ENCODE measurements at regions not wholly inside any gene's neighbourhood (a gene's known extent, or its start where the extent isn't known, plus 50 kb on each side); places are given as distances from the start of the nearest gene placed in this dataset.

DNA sequence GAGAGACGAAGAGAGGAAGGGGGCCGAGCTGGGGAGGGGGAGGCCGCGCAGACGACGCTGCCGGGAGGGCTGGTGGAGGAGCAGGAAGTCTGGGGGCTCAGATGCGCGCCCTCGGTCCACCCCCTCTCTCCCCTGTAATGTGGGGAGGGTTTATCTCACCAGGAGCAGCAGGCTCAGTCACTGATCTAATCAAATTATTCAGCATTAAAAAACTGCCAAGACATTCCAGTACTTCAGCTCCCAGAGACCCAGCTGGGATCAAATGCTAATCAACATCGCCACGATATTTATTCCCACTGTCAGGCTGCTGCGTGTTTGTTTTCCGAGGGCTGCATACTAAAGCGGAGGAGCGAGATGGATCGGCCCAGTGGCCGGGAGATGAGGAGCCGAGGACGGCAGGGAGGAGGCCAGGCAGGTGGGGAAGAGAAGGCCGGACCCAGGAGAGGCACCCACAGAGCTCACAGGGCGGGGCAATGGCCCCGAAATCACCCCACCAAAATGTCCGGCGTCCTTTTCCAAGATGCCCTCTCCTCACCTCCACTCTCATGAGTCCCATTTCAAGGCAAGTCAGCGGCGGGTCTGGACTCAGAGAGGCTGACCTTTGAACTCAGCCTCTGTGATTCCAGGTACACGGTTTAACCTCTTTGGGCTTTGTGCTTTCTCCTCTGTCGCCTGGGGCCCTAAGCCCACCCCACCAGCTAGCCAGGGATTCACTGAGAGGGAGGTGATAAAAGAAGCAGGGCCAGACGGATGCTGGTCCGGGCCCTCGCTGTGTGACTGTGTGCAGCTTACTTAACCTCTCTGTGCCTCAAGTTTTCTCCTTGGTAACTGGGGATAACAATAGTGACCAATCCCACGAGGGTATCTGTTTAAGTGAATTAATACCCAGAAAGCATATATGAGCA, 502.1 kb downstream of the MN1 start:
- TF ChIP-seq, protein P1, sequence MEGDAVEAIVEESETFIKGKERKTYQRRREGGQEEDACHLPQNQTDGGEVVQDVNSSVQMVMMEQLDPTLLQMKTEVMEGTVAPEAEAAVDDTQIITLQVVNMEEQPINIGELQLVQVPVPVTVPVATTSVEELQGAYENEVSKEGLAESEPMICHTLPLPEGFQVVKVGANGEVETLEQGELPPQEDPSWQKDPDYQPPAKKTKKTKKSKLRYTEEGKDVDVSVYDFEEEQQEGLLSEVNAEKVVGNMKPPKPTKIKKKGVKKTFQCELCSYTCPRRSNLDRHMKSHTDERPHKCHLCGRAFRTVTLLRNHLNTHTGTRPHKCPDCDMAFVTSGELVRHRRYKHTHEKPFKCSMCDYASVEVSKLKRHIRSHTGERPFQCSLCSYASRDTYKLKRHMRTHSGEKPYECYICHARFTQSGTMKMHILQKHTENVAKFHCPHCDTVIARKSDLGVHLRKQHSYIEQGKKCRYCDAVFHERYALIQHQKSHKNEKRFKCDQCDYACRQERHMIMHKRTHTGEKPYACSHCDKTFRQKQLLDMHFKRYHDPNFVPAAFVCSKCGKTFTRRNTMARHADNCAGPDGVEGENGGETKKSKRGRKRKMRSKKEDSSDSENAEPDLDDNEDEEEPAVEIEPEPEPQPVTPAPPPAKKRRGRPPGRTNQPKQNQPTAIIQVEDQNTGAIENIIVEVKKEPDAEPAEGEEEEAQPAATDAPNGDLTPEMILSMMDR (IDR thresholded peaks at IDR 0.05), result no peak
- H3K27ac ChIP-seq, result no peak overlapping the region
- H3K4me1 ChIP-seq, result no peaks in the 10 kb centered on the region
- no peaks in the 10 kb centered on the region for H3K27me3 ChIP-seq
- no peaks in the 10 kb centered on the region for H3K36me3 ChIP-seq
- H3K4me3 ChIP-seq, result no peak overlapping the region
- intact Hi-C loops (cut with DNase I), result no loop called here
- H3K9me3 ChIP-seq, result no peaks in the 10 kb centered on the region
- DNase-seq (ENCODE audit: low spot score in 2 of 2), result peak in 1 of 2 donors; percentile 35

DNA sequence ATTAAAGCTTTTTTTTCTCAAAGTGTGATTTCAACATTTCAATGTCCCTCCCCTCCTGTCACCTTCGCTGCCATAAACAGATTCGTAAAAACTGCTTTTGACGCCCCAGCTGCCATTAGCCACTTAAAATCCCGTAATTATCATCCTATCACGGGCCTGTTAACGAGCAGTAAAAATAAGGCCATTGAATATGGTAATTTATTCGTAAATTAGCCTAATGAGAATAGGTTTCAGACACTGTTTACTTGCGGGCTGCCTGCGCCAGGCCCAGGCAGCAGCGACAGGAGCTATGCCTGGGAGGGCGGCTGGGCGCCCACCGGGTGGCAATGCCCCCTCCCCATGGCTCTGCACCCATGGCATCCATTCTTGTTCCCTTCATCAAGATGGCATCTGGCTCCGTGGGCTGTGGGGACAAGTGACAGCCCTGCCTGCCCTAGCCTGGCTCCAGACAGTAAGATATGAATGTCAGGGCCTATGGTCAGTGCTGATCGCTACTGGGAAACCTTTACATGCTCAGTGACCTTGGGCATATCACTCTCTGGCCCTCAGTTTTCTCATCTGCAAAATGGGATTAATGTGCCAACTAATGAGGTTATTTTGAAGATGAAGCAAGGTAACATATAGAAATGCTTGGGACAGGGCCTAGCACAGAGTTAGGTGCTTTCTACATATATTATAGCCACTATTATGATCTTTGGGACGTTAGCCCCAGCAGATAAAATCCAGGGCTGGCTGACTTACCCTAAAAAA, 500.8 kb downstream of the MN1 start:
- intact Hi-C loops (cut with DNase I), result no loop called here
- TF ChIP-seq, protein P1 (IDR thresholded peaks at IDR 0.05), result no peak
- no peak for DNase-seq (ENCODE audit: low spot score in 2 of 2)
- Histone ChIP-seq H3K4me3 (no peak overlapping the region), H3K36me3 (no peaks in the 10 kb centered on the region), H3K4me1 (no peaks in the 10 kb centered on the region), H3K27ac (no peak overlapping the region), H3K27me3 (no peaks in the 10 kb centered on the region), H3K9me3 (no peaks in the 10 kb centered on the region)

DNA sequence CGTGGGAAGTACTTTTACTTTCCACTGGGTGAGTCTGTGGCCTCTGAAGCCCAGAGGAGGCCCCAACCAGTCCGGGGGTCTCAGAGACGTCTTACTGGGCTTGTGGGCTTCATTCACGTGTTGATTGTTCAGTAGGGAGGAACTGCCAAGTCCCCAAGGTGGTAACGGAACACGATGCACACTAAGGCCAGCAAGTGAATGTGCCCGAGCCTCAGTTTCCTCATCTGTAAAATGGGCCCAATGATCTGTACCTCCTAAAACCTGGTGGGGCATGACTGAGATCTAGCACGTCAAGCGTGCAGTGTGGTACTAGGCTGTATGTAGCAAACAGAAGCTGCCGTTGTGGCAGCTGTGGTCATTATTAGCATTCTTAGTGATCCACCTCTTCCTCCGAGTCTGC, 499.1 kb downstream of the MN1 start:
- intact Hi-C loops (cut with DNase I), result no loop called here

DNA sequence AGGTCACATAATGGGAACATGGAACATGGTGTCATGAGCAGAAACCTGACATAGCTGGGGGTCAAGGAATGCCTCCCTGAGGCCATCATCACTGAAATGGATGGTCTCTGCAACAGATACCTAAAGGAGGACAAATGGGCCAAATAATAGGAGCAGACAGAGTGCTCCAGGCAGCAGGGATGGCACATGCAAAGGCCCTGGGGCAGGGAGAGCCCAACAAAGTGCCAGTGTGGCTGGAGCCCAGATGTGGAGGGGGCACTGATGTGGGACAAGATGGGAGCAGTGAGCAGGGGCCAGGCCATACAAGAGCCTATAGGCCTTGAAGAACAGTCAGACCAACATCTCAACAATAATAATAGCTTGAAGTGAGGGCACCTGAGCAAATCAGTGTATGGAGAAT, 497.8 kb downstream of the MN1 start:
- no peaks in the 10 kb centered on the region for H3K36me3 ChIP-seq

More for the DNA sequence above, 499.1 kb downstream of the MN1 start:
- DNase-seq (ENCODE audit: low spot score in 2 of 2), result no peak
- no peak overlapping the region for H3K27ac ChIP-seq
- H3K36me3 ChIP-seq, result no peaks in the 10 kb centered on the region
- H3K9me3 ChIP-seq, result no peaks in the 10 kb centered on the region
- no peaks in the 10 kb centered on the region for H3K4me1 ChIP-seq
- no peaks in the 10 kb centered on the region for H3K27me3 ChIP-seq
- H3K4me3 ChIP-seq, result no peak overlapping the region
- TF ChIP-seq, protein P1 (IDR thresholded peaks at IDR 0.05), result no peak

DNA sequence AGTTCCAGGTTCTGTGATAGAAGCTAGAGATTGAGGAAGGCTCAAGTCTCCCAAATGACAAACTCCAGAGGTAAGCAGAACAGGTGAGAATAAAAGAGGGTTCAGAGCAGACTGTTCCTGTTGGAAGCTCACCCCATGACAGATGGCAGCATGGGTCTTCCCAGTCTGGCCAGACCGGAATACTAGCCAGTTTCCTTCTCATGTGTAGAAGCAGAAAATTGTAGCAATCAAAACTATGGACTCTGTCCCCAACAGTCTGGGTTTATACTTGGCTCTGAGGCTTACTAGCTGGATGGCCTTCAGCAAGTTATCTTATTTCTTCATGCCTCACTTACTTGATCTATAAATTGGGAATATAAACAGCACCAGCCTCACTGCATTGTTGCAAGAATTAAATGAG, 494.8 kb downstream of the MN1 start:
- no peak for DNase-seq (ENCODE audit: low spot score in 2 of 2)
- H3K4me1 ChIP-seq, result peaks cover 0 to 6% of the 10 kb centered on the region in 2 donors

More for the DNA sequence above, 497.8 kb downstream of the MN1 start:
- DNase-seq (ENCODE audit: low spot score in 2 of 2), result no peak
- TF ChIP-seq, protein P1 (IDR thresholded peaks at IDR 0.05), result no peak
- Histone ChIP-seq H3K4me3 (no peak overlapping the region), H3K4me1 (no peaks in the 10 kb centered on the region), H3K9me3 (no peaks in the 10 kb centered on the region), H3K27ac (no peak overlapping the region), H3K27me3 (no peaks in the 10 kb centered on the region)
- intact Hi-C loops (cut with DNase I), result no loop called here

More for the DNA sequence above, 494.8 kb downstream of the MN1 start:
- Histone ChIP-seq H3K9me3 (no peaks in the 10 kb centered on the region), H3K36me3 (no peaks in the 10 kb centered on the region), H3K27ac (no peak overlapping the region), H3K27me3 (no peaks in the 10 kb centered on the region), H3K4me3 (no peak overlapping the region)
- TF ChIP-seq, protein P1 (IDR thresholded peaks at IDR 0.05), result no peak
- intact Hi-C loops (cut with DNase I), result no loop called here
